Loucy (cell line): ENCODE measurements at regions not wholly inside any gene's neighbourhood (a gene's known extent, or its start where the extent isn't known, plus 50 kb on each side); places are given as distances from the start of the nearest gene placed in this dataset.

Experiments used
- CTCF ChIP-seq: fragments of 200-600 bp; sonication (generic); conservative IDR thresholded peaks from 2 replicates; pipeline ENCODE4 v1.5.1; 2014; ENCODE audit warnings: mild to moderate bottlenecking, antibody characterized with exemption, low read length
- EZH2phosphoT487 ChIP-seq: fragments of 200-600 bp; IDR thresholded peaks from 2 replicates; pipeline ENCODE4 v1.6.1; 2018; ENCODE audit warnings: antibody characterized with exemption, mild to moderate bottlenecking, moderate library complexity, borderline replicate concordance

- TF ChIP-seq CTCF (no peak), EZH2phosphoT487 (no peak)
Measured at GRCh38 chr14:84961637-84962036, 568.3 kb upstream of the FLRT2 start.
